ENCODE measurements at regions not wholly inside any gene's neighbourhood (a gene's known extent, or its start where the extent isn't known, plus 50 kb on each side); places are given as distances from the start of the nearest gene placed in this dataset.
"Not testable (repeated sequence)": the region's sequence is repeated elsewhere in the genome, so short reads cannot be mapped to it uniquely, and the experiment has no call there.

- not testable (repeated sequence) for TF ChIP-seq REST (IDR thresholded peaks at IDR 0.05; ENCODE audit: low read depth); MAX (IDR thresholded peaks at IDR 0.05); POLR2A (IDR thresholded peaks at IDR 0.05; ENCODE audit: borderline replicate concordance, extremely low read depth, insufficient read depth, insufficient read length); EZH2 (IDR thresholded peaks at IDR 0.05); ATF3 (IDR thresholded peaks at IDR 0.05); CTCF (IDR thresholded peaks at IDR 0.05 in 2 of 3, conservative IDR thresholded peaks at IDR 0.05 in 1 of 3; ENCODE audit: borderline replicate concordance in 1 of 3, insufficient read depth in 1 of 3, low read depth in 2 of 3, low read length in 2 of 3); SRF (IDR thresholded peaks at IDR 0.05; ENCODE audit: low read depth); ZNF274 (IDR thresholded peaks at IDR 0.05; ENCODE audit: low read depth, low read length); ZFX (IDR thresholded peaks at IDR 0.05); EZH2phosphoT487 (IDR thresholded peaks at IDR 0.05; ENCODE audit: borderline replicate concordance); POLR2AphosphoS5 (IDR thresholded peaks at IDR 0.05; ENCODE audit: low read depth, low read length); RAD21 (IDR thresholded peaks at IDR 0.05; ENCODE audit: low read depth); JUND (IDR thresholded peaks at IDR 0.05); SIN3A (IDR thresholded peaks at IDR 0.05; ENCODE audit: low read depth)
These were observed 135.5 kb downstream of the NBPF8 start for GRCh38 chr1:120550335-120550734.

Data from HCT116 (cell line).